HEK293T (cell line): ENCODE measurements at regions not wholly inside any gene's neighbourhood (a gene's known extent, or its start where the extent isn't known, plus 50 kb on each side); places are given as distances from the start of the nearest gene placed in this dataset.

ENCODE experiments used
- BHLHE40 ChIP-seq: fragments of 450-650 bp; IDR thresholded peaks from 2 replicates; pipeline ENCODE4 v1.6.1; 2016; ENCODE audit warnings: mild to moderate bottlenecking, moderate library complexity, borderline replicate concordance
- CTBP1 ChIP-seq: fragments of 450-650 bp; IDR thresholded peaks from 2 replicates; pipeline ENCODE4 v1.6.1; 2016; ENCODE audit warnings: borderline replicate concordance
- FOXA1 ChIP-seq: fragments of 450-650 bp; IDR thresholded peaks from 2 replicates; pipeline ENCODE4 v1.6.1; 2016; ENCODE audit warnings: mild to moderate bottlenecking
- FOXK2 ChIP-seq: fragments of 450-650 bp; IDR thresholded peaks from 2 replicates; pipeline ENCODE4 v1.6.1; 2016; ENCODE audit warnings: mild to moderate bottlenecking
- FOXM1 ChIP-seq: fragments of 450-650 bp; IDR thresholded peaks from 2 replicates; pipeline ENCODE4 v1.6.1; 2017; ENCODE audit warnings: mild to moderate bottlenecking, borderline replicate concordance
- L3MBTL2 ChIP-seq: fragments of 450-650 bp; conservative IDR thresholded peaks from 2 replicates; pipeline ENCODE4 v1.6.1; 2016; ENCODE audit warnings: mild to moderate bottlenecking
- NFRKB ChIP-seq: fragments of 450-650 bp; IDR thresholded peaks from 2 replicates; pipeline ENCODE4 v1.6.1; 2016; ENCODE audit warnings: mild to moderate bottlenecking, moderate library complexity
- SP1 ChIP-seq: fragments of 450-650 bp; IDR thresholded peaks from 2 replicates; pipeline ENCODE4 v1.6.1; 2017
- TARDBP ChIP-seq: fragments of 450-650 bp; IDR thresholded peaks from 2 replicates; pipeline ENCODE4 v1.6.1; 2016

DNA sequence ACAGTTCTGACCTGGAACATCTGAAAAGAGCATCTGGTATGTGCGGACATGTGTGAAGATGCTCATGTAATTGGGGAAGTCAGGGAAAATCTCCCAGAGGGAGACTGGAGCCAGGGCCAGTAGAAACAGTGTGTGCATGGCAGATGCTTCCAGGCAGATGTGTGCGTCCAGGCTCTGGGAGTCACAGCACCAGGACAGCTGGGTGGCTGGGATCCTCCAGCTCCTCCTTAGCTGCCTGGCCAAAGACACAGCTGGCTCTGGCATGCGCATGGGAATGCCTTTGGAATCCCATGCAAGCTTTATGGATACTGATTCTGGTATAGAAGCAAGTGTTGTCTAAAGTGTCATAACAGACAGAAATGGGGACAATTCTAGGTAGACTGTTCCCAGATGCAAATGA is 369.7 kb downstream of the INSIG2 start:
- TF ChIP-seq CTBP1 (no peak), L3MBTL2 (no peak), BHLHE40 (no peak), NFRKB (no peak), FOXA1 (no peak), FOXM1 (no peak), SP1 (no peak), TARDBP (no peak), FOXK2 (no peak)
